GM23248 (cell line): ENCODE measurements at regions not wholly inside any gene's neighbourhood (a gene's known extent, or its start where the extent isn't known, plus 50 kb on each side); places are given as distances from the start of the nearest gene placed in this dataset.

Source experiments
- DNase-seq: peaks from one replicate; pipeline ENCODE4 v3.0.0-alpha.2; 2015
- H2AFZ ChIP-seq: fragments of 200-600 bp; sonication (generic); 2 replicates; pipeline ENCODE4 v1.6.1; 2016; ENCODE audit warnings: antibody characterized with exemption
- H3F3A ChIP-seq: fragments of 200-600 bp; sonication (generic); 2 replicates; pipeline ENCODE4 v1.6.1; 2016; ENCODE audit warnings: mild to moderate bottlenecking, antibody characterized with exemption, mixed run types; ENCODE audit not compliant: insufficient read depth
- H3K27ac ChIP-seq: fragments of 200-600 bp; sonication (generic); 2 replicates; pipeline ENCODE4 v1.5.1; 2016; ENCODE audit warnings: mild to moderate bottlenecking
- H3K27me3 ChIP-seq: fragments of 200-600 bp; sonication (generic); replicated peaks from 2 replicates; pipeline ENCODE4 v1.6.1; 2016; ENCODE audit warnings: mild to moderate bottlenecking; ENCODE audit not compliant: insufficient read depth
- H3K36me3 ChIP-seq: fragments of 200-600 bp; sonication (generic); 2 replicates; pipeline ENCODE4 v1.6.1; 2016; ENCODE audit warnings: low read depth, mild to moderate bottlenecking
- H3K4me1 ChIP-seq: fragments of 200-600 bp; sonication (generic); 2 replicates; pipeline ENCODE4 v1.6.1; 2016; ENCODE audit warnings: mild to moderate bottlenecking; ENCODE audit not compliant: insufficient read depth
- H3K4me2 ChIP-seq: fragments of 200-600 bp; sonication (generic); one replicate; pipeline ENCODE4 v1.6.1; 2016; ENCODE audit warnings: mild to moderate bottlenecking; ENCODE audit not compliant: unreplicated experiment
- H3K4me3 ChIP-seq: fragments of 200-600 bp; sonication (generic); 2 replicates; pipeline ENCODE4 v1.5.1; 2016; ENCODE audit warnings: mild to moderate bottlenecking
- H3K79me2 ChIP-seq: fragments of 200-600 bp; sonication (generic); 2 replicates; pipeline ENCODE4 v1.6.1; 2016; ENCODE audit warnings: mild to moderate bottlenecking; ENCODE audit not compliant: insufficient read depth
- H3K9ac ChIP-seq: fragments of 200-600 bp; sonication (generic); 2 replicates; pipeline ENCODE4 v1.6.1; 2016; ENCODE audit warnings: mild to moderate bottlenecking
- H3K9me2 ChIP-seq: fragments of 200-600 bp; sonication (generic); 2 replicates; pipeline ENCODE4 v1.6.1; 2016; ENCODE audit warnings: mixed run types, mild to moderate bottlenecking, moderate library complexity; ENCODE audit not compliant: insufficient read depth
- H3K9me3 ChIP-seq: fragments of 200-600 bp; sonication (generic); one replicate; pipeline ENCODE4 v1.6.1; 2017; ENCODE audit warnings: low read depth
- H4K20me1 ChIP-seq: fragments of 200-600 bp; sonication (generic); 2 replicates; pipeline ENCODE4 v1.6.0; 2016; ENCODE audit not compliant: insufficient read depth
- EZH2 ChIP-seq: fragments of 200-600 bp; sonication (generic); IDR thresholded peaks from 2 replicates; pipeline ENCODE4 v1.6.1; 2018; ENCODE audit warnings: antibody characterized with exemption, mild to moderate bottlenecking; ENCODE audit not compliant: insufficient read depth, poor library complexity, severe bottlenecking
- EZH2phosphoT487 ChIP-seq: fragments of 200-600 bp; sonication (generic); IDR thresholded peaks from 2 replicates; pipeline ENCODE4 v1.6.1; 2018; ENCODE audit warnings: antibody characterized with exemption, moderate library complexity, mild to moderate bottlenecking, low read depth; ENCODE audit not compliant: insufficient read depth
- WGBS, 2 experiments: methylation state at CpG; one replicate each; pipeline ENCODE4 v1.1.6; 2015 to 2017; ENCODE audit warnings: low lambda C conversion rate in 2 of 2, low coverage in 1 of 2; ENCODE audit errors: missing lambda C conversion rate in 2 of 2; 5-methylcytosine and 5-hydroxymethylcytosine counted together
- in situ Hi-C: fragments of 300-500 bp; cut with MboI; formaldehyde crosslinking; loops from 2 replicates; pipeline ENCODE4 v1.15.0; 2020

GRCh38 chr18:29196307-29196706 is 1019.4 kb upstream of the CDH2 start:
- H3K9me2 ChIP-seq = no peaks in the 10 kb centered on the region
- 84 to 85% methylated on average over 3 of the region's 3 CpGs for WGBS, 2 experiments
- no peak overlapping the region for H3K4me2 ChIP-seq
- H3F3A ChIP-seq = no peaks in the 10 kb centered on the region
- no peak for DNase-seq
- no peaks in the 10 kb centered on the region for H3K4me1 ChIP-seq
- no peaks in the 10 kb centered on the region for H3K9me3 ChIP-seq
- H3K27ac ChIP-seq = no peak overlapping the region
- no peaks in the 10 kb centered on the region for H3K27me3 ChIP-seq
- no peak overlapping the region for H3K9ac ChIP-seq
- H3K79me2 ChIP-seq = no peaks in the 10 kb centered on the region
- no peaks in the 10 kb centered on the region for H3K36me3 ChIP-seq
- H2AFZ ChIP-seq = no peak overlapping the region
- H4K20me1 ChIP-seq = no peaks in the 10 kb centered on the region
- in situ Hi-C loops = no loop called here
- no peak for TF ChIP-seq EZH2phosphoT487
- TF ChIP-seq EZH2 = no peak
- no peak overlapping the region for H3K4me3 ChIP-seq

DNA sequence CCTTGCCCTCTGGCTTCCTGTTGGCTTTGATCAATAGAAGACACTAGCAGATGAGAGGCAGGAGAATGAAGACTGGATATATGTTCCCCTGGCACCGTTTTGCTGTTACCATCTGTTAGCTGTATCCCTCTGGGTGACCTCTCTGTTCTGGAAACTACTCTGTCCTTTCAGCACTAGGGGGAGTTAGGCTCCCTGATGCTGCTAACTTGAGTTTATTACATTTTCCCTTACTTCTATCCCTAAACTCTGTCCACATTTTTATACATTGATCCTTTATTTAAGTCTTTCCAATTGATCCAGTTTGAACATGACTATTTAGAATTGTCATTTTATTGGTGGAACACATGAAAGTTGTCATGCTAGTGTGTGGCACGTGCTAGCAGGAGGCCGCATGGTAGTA is 1014.3 kb upstream of the CDH2 start:
- H3K27me3 ChIP-seq = no peaks in the 10 kb centered on the region
- TF ChIP-seq EZH2phosphoT487 = no peak
- no peak for TF ChIP-seq EZH2
- H3K79me2 ChIP-seq = no peaks in the 10 kb centered on the region
- no peak overlapping the region for H3K4me2 ChIP-seq
- no peak overlapping the region for H3K27ac ChIP-seq
- H3K36me3 ChIP-seq = no peaks in the 10 kb centered on the region
- WGBS, 2 experiments = 79 to 82% methylated on average over 3 of the region's 3 CpGs
- 0 out of 2 replicates have a peak, but pooled peaks cover 4% of the 10 kb centered on the region for H3F3A ChIP-seq
- in situ Hi-C loops = no loop called here
- peak overlapping the region; percentile 34; the same call in 1 of the 2 replicates for H2AFZ ChIP-seq
- no peak overlapping the region for H3K9ac ChIP-seq
- no peak overlapping the region for H3K4me3 ChIP-seq
- H4K20me1 ChIP-seq = no peaks in the 10 kb centered on the region
- no peaks in the 10 kb centered on the region for H3K9me2 ChIP-seq
- DNase-seq = peak; percentile 45
- peaks cover 9% of the 10 kb centered on the region; the same call in 1 of the 2 replicates for H3K4me1 ChIP-seq
- H3K9me3 ChIP-seq = no peaks in the 10 kb centered on the region

- H3K9me2 ChIP-seq = no peaks in the 10 kb centered on the region
- peak; percentile 30 for DNase-seq
- H3K4me2 ChIP-seq = no peak overlapping the region
These were observed 1011.8 kb upstream of the CDH2 start for GRCh38 chr18:29188760-29189159.

DNA sequence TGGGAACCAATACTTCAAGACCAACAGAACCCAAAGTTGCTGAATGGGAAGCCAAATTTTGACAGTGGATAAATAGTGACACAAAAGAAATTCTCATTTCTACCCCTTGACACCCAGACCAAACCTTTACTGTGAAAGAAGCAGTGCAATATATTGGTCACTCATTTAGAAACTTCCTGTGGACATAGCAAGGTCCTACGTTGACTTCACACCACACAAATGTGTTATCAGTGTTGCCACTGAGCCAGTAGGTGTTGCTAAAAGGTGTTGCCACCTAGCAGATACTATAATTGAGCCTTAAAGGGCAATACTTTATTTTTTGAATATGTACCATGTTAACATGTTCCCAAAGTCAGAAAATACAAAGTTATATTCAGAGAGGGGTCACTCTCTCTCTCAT is 1008.9 kb upstream of the CDH2 start:
- 61 to 63% methylated on average over 1 of the region's 1 CpG for WGBS, 2 experiments
- Histone ChIP-seq H3K4me2 (no peak overlapping the region), H3K9me2 (peaks cover 8% of the 10 kb centered on the region; the same call in 1 of the 2 replicates), H3K27me3 (no peaks in the 10 kb centered on the region), H2AFZ (no peak overlapping the region), H3F3A (peaks cover 37% of the 10 kb centered on the region), H3K36me3 (no peaks in the 10 kb centered on the region), H4K20me1 (no peaks in the 10 kb centered on the region), H3K9ac (no peak overlapping the region), H3K79me2 (no peaks in the 10 kb centered on the region), H3K27ac (no peak overlapping the region), H3K9me3 (no peaks in the 10 kb centered on the region), H3K4me3 (no peak overlapping the region), H3K4me1 (peaks cover 34% of the 10 kb centered on the region)
- no peak for TF ChIP-seq EZH2
- no peak for TF ChIP-seq EZH2phosphoT487
- no peak for DNase-seq
- in situ Hi-C loops = no loop called here

More at GRCh38 chr18:29188760-29189159, 1011.8 kb upstream of the CDH2 start:
- Histone ChIP-seq H2AFZ (peak overlapping the region; percentile 24; the same call in 1 of the 2 replicates), H3K36me3 (no peaks in the 10 kb centered on the region), H3F3A (peaks cover 11% of the 10 kb centered on the region), H3K27me3 (no peaks in the 10 kb centered on the region), H3K9ac (no peak overlapping the region), H3K4me1 (peaks cover 9% of the 10 kb centered on the region; the same call in 1 of the 2 replicates), H3K79me2 (no peaks in the 10 kb centered on the region), H3K27ac (no peak overlapping the region), H3K9me3 (no peaks in the 10 kb centered on the region), H4K20me1 (no peaks in the 10 kb centered on the region), H3K4me3 (no peak overlapping the region)
- in situ Hi-C loops = no loop called here
- TF ChIP-seq EZH2 (no peak), EZH2phosphoT487 (no peak)

DNA sequence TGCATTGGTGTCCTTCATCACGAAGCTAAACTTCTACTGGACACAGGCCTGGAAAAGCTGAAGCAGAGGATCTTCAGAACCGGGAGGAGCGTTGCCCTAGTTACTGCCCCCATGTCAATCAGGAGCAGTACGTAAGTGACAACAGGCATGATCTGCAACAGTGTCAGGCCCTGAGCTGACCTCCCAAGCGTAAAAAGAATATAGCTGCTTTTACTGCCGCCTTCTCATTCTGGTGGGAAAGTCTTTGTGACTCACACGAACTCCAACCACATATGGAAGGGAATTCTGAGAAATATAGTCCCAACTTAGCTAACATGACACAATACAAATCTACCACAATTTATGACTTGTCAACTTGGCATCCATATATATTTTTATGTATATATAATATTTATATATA is 1007.7 kb upstream of the CDH2 start:
- no peak for DNase-seq
- Histone ChIP-seq H4K20me1 (no peaks in the 10 kb centered on the region), H3K36me3 (no peaks in the 10 kb centered on the region), H3K9me3 (no peaks in the 10 kb centered on the region), H3K4me3 (no peak overlapping the region), H3K9me2 (peaks cover 8% of the 10 kb centered on the region; the same call in 1 of the 2 replicates), H3K27ac (no peak overlapping the region), H3K4me1 (peaks cover 39% of the 10 kb centered on the region), H3F3A (peaks cover 42% of the 10 kb centered on the region), H3K9ac (no peak overlapping the region), H3K27me3 (no peaks in the 10 kb centered on the region), H3K79me2 (no peaks in the 10 kb centered on the region), H2AFZ (peak overlapping the region; percentile 55; the same call in 1 of the 2 replicates), H3K4me2 (no peak overlapping the region)
- TF ChIP-seq EZH2phosphoT487 = no peak
- TF ChIP-seq EZH2 = no peak
- in situ Hi-C loops = no loop called here
- WGBS, 2 experiments = 81 to 84% methylated on average over 7 of the region's 7 CpGs
